Urothelium cell line (cell line): ENCODE measurements at regions not wholly inside any gene's neighbourhood (a gene's known extent, or its start where the extent isn't known, plus 50 kb on each side); places are given as distances from the start of the nearest gene placed in this dataset.

Source experiments
- DNase-seq: peaks from one replicate; pipeline ENCODE4 v3.0.0; 2011; ENCODE audit warnings: low spot score, mixed read lengths
- FAIRE-seq: peaks from 2 replicates; lab custom pipeline; 2011; peaks lifted over from hg19 to GRCh38; lab: Jason Lieb, UNC

GRCh38 chr14:45406942-45407341 lies 153.9 kb upstream of the MIS18BP1 start:
- no peak for FAIRE-seq

GRCh38 chr14:45400950-45401640 lies 148.1 kb upstream of the MIS18BP1 start:
- DNase-seq (no peak), FAIRE-seq (no peak)

More at GRCh38 chr14:45406942-45407341, 153.9 kb upstream of the MIS18BP1 start:
- DNase-seq = no peak

GRCh38 chr14:45400509-45400908 lies 147.5 kb upstream of the MIS18BP1 start:
- no peak for FAIRE-seq
- DNase-seq = no peak

- DNase-seq = no peak
- no peak for FAIRE-seq
Observed at GRCh38 chr14:45381091-45381490, 128.1 kb upstream of the MIS18BP1 start.

GRCh38 chr14:45377166-45377565 lies 124.2 kb upstream of the MIS18BP1 start:
- FAIRE-seq = no peak
- DNase-seq = no peak

- no peak for FAIRE-seq
- DNase-seq = no peak
Observed at GRCh38 chr14:45373877-45374276, 120.9 kb upstream of the MIS18BP1 start.

GRCh38 chr14:45364565-45365156 lies 111.7 kb upstream of the MIS18BP1 start:
- DNase-seq (no peak), FAIRE-seq (peak; percentile 35)

GRCh38 chr14:45362505-45362904 lies 109.5 kb upstream of the MIS18BP1 start:
- DNase-seq = no peak

GRCh38 chr14:45361727-45362126 lies 108.7 kb upstream of the MIS18BP1 start:
- DNase-seq = no peak
- peak; percentile 83 for FAIRE-seq

More at GRCh38 chr14:45362505-45362904, 109.5 kb upstream of the MIS18BP1 start:
- FAIRE-seq = no peak

- DNase-seq (no peak), FAIRE-seq (peak; percentile 46)
Observed at GRCh38 chr14:45359746-45360145, 106.7 kb upstream of the MIS18BP1 start.

GRCh38 chr14:45332360-45332988 lies 79.5 kb upstream of the MIS18BP1 start:
- FAIRE-seq (no peak), DNase-seq (no peak)

- DNase-seq = no peak
- FAIRE-seq = no peak
Observed at GRCh38 chr14:45308745-45309397, 55.9 kb upstream of the MIS18BP1 start.
